Activated T-cell treated with anti-CD3 and anti-CD28 coated beads, Interleukin-2, amount 50 U/mL, for 24 hours (primary cell): ENCODE measurements at regions not wholly inside any gene's neighbourhood (a gene's known extent, or its start where the extent isn't known, plus 50 kb on each side); places are given as distances from the start of the nearest gene placed in this dataset.
A peak's percentile ranks its signal among the peaks of the same experiment; 100 is the strongest.

Experiments
- DNase-seq: peaks from one replicate; pipeline ENCODE4 v3.0.0-alpha.2; 2020
- H3K27ac Mint-ChIP-seq: 2 replicates; pipeline ENCODE4 v1.8.0; 2020; ENCODE audit warnings: mild to moderate bottlenecking, mixed read lengths
- H3K27me3 Mint-ChIP-seq: 2 replicates; pipeline ENCODE4 v1.8.0; 2020; ENCODE audit warnings: mixed read lengths
- H3K36me3 Mint-ChIP-seq: 2 replicates; pipeline ENCODE4 v1.8.0; 2020; ENCODE audit warnings: low read depth, mixed read lengths
- H3K4me1 Mint-ChIP-seq: 2 replicates; pipeline ENCODE4 v1.8.0; 2020; ENCODE audit warnings: low read depth, mixed read lengths
- H3K4me3 Mint-ChIP-seq: 2 replicates; pipeline ENCODE4 v1.8.0; 2020; ENCODE audit warnings: mild to moderate bottlenecking, moderate library complexity, mixed read lengths
- H3K9me3 Mint-ChIP-seq: 2 replicates; pipeline ENCODE4 v1.8.0; 2020; ENCODE audit warnings: mixed read lengths

- H3K9me3 Mint-ChIP-seq = no peaks in the 10 kb centered on the region
- no peak for DNase-seq
Observed at GRCh38 chr1:8203056-8203455, 114.9 kb upstream of the SLC45A1 start.

GRCh38 chr1:8202182-8202905 lies 115.6 kb upstream of the SLC45A1 start:
- no peak overlapping the region for H3K4me3 Mint-ChIP-seq
- H3K27ac Mint-ChIP-seq = no peak overlapping the region
- peaks cover 6% of the 10 kb centered on the region for H3K4me1 Mint-ChIP-seq
- no peaks in the 10 kb centered on the region for H3K9me3 Mint-ChIP-seq
- H3K27me3 Mint-ChIP-seq = no peaks in the 10 kb centered on the region
- no peak for DNase-seq
- H3K36me3 Mint-ChIP-seq = no peaks in the 10 kb centered on the region

More at GRCh38 chr1:8203056-8203455, 114.9 kb upstream of the SLC45A1 start:
- no peaks in the 10 kb centered on the region for H3K36me3 Mint-ChIP-seq
- no peaks in the 10 kb centered on the region for H3K27me3 Mint-ChIP-seq
- H3K27ac Mint-ChIP-seq = no peak overlapping the region
- H3K4me3 Mint-ChIP-seq = no peak overlapping the region
- peaks cover under 1% of the 10 kb centered on the region for H3K4me1 Mint-ChIP-seq

- Mint-ChIP-seq H3K9me3 (no peaks in the 10 kb centered on the region), H3K4me1 (peaks cover 6% of the 10 kb centered on the region), H3K27ac (no peak overlapping the region), H3K27me3 (no peaks in the 10 kb centered on the region), H3K36me3 (no peaks in the 10 kb centered on the region), H3K4me3 (no peak overlapping the region)
- no peak for DNase-seq
Observed at GRCh38 chr1:8201331-8201861, 116.5 kb upstream of the SLC45A1 start.

DNA sequence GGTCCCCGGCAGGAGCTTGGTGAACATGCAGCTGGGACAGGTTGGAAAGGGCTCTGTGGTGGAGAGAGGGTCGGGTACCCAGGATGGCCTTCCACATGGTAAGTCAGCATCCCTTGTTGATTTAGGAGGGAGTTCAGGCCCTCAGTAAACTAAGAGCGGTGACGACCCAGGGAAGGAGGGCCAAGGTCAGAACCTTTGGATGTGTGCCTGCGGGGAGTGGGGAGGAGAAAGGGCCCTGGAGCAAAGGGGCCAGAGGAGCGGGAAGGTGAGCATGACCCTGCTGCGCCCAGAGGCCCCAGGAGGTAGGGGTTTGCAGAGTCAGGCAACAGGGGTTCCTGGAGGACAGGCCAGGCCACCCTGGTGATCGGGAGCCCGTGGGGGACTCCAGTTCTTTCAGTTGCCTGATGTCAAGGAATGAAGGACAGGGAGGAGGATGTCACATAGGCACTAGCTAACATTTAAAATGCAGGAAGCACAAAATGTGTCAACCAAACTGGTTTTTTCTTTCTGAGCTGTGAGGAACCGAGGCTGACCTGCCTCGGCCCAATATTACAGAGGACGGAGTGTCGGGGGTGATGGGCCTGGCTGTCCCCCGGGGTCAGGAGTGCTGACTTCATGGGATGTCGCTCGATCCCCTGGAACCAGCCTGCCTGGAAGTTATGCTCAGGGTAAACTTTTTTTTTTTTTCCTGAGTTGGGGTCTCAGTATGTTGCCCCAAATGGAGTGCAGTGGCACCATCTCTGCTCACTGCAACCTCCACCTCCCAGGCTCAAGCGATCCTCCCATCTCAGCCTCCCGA lies 117.4 kb upstream of the SLC45A1 start:
- Mint-ChIP-seq H3K9me3 (no peaks in the 10 kb centered on the region), H3K4me3 (no peak overlapping the region), H3K4me1 (peaks cover 6% of the 10 kb centered on the region), H3K27me3 (no peaks in the 10 kb centered on the region), H3K27ac (no peak overlapping the region), H3K36me3 (no peaks in the 10 kb centered on the region)
- no peak for DNase-seq

DNA sequence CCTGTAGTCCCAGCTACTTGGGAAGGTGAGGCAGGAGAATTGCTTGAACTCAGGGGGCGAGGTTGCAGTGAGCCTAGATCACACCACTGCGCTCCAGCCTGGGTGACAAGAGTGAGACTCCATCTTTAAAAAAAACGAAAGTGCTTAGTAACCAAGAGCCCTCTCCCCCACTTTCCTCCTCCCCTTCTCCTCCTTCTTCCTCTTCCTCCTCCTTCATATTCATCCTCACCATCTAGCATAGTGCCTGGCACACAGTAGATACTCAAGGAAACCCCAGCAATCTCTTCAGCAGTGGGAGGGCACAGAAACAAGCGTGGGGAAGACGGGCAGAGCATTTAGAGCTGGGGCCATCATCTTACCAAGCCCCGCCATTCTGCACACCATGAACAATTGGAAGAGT lies 119.4 kb upstream of the SLC45A1 start:
- Mint-ChIP-seq H3K36me3 (no peaks in the 10 kb centered on the region), H3K9me3 (no peaks in the 10 kb centered on the region), H3K27me3 (no peaks in the 10 kb centered on the region), H3K4me3 (no peak overlapping the region), H3K4me1 (peaks cover 15% of the 10 kb centered on the region), H3K27ac (no peak overlapping the region)
- DNase-seq = no peak

- H3K27me3 Mint-ChIP-seq = no peaks in the 10 kb centered on the region
- H3K27ac Mint-ChIP-seq = peak overlapping the region; percentile 4
- no peak overlapping the region for H3K4me3 Mint-ChIP-seq
- no peaks in the 10 kb centered on the region for H3K9me3 Mint-ChIP-seq
- no peaks in the 10 kb centered on the region for H3K36me3 Mint-ChIP-seq
- H3K4me1 Mint-ChIP-seq = peaks cover 15% of the 10 kb centered on the region
- no peak for DNase-seq
Observed at GRCh38 chr1:8197493-8198282, 120.2 kb upstream of the SLC45A1 start.

- no peaks in the 10 kb centered on the region for H3K27me3 Mint-ChIP-seq
- H3K4me3 Mint-ChIP-seq = no peak overlapping the region
- peaks cover 17% of the 10 kb centered on the region for H3K4me1 Mint-ChIP-seq
- no peaks in the 10 kb centered on the region for H3K9me3 Mint-ChIP-seq
- H3K27ac Mint-ChIP-seq = no peak overlapping the region
- DNase-seq = no peak
- H3K36me3 Mint-ChIP-seq = no peaks in the 10 kb centered on the region
Observed at GRCh38 chr1:8194481-8195227, 123.3 kb upstream of the SLC45A1 start.

DNA sequence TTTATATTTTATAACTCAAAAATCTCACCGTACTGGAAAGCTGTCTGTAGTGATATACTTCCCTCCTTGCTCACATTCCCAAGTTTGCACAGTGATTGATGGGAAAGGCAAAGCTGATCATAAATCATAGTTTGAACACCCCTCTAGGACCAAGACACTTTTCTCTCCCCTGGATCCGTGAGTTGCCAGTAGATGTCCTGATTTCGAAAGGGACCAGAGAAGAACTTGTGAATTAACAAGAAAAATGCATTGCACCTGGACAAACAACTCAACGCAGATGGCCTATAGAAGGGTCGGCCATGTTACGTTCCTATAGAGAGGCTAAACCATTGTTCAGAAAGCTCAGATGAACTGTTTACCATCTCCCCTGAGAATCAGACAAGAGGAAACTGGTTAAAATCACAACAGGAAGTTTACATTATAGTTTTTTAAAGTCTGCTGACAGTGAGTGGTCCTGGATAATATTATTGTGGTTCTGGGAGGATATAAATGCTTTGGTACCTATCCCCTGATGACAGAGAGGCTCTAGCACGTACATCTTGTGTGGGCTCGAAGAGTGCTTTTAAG lies 124.0 kb upstream of the SLC45A1 start:
- H3K36me3 Mint-ChIP-seq = no peaks in the 10 kb centered on the region
- H3K4me3 Mint-ChIP-seq = no peak overlapping the region
- peaks cover 17% of the 10 kb centered on the region for H3K4me1 Mint-ChIP-seq
- H3K9me3 Mint-ChIP-seq = no peaks in the 10 kb centered on the region
- no peak for DNase-seq
- H3K27ac Mint-ChIP-seq = no peak overlapping the region
- H3K27me3 Mint-ChIP-seq = no peaks in the 10 kb centered on the region

DNA sequence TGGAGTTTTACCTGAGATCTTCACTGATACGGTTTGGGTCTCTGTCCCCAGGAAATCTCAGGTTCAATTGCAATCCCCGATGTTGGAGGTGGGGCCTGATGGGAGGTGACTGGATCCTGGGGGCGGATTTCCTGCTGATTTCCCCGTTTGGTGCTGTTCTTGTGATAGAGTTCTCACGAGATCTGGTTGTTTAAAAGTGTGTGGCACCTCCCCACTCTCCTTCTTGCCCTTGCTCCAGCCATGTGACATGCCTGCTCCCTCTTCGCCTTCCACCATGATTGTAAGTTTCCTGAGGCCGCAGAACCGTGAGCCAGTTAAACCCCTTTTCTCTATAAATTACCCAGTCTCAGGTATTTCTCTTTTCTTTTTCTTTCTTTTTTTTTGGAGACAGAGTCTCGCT lies 126.4 kb upstream of the SLC45A1 start:
- Mint-ChIP-seq H3K27ac (no peak overlapping the region), H3K4me3 (no peak overlapping the region), H3K9me3 (no peaks in the 10 kb centered on the region), H3K36me3 (no peaks in the 10 kb centered on the region), H3K4me1 (peaks cover 11% of the 10 kb centered on the region), H3K27me3 (no peaks in the 10 kb centered on the region)
- DNase-seq = no peak

- Mint-ChIP-seq H3K27ac (no peak overlapping the region), H3K4me1 (peaks cover 11% of the 10 kb centered on the region), H3K9me3 (no peaks in the 10 kb centered on the region), H3K4me3 (no peak overlapping the region), H3K27me3 (no peaks in the 10 kb centered on the region), H3K36me3 (no peaks in the 10 kb centered on the region)
- DNase-seq = no peak
Observed at GRCh38 chr1:8189931-8190483, 127.9 kb upstream of the SLC45A1 start.

- Mint-ChIP-seq H3K4me1 (peaks cover 23% of the 10 kb centered on the region), H3K36me3 (no peaks in the 10 kb centered on the region), H3K4me3 (no peak overlapping the region), H3K27ac (no peak overlapping the region), H3K9me3 (no peaks in the 10 kb centered on the region), H3K27me3 (no peaks in the 10 kb centered on the region)
- no peak for DNase-seq
Observed at GRCh38 chr1:8185400-8185799, 132.5 kb upstream of the SLC45A1 start.

GRCh38 chr1:8184301-8184700 lies 133.6 kb upstream of the SLC45A1 start:
- Mint-ChIP-seq H3K36me3 (no peaks in the 10 kb centered on the region), H3K27ac (no peak overlapping the region), H3K9me3 (peaks cover 4% of the 10 kb centered on the region), H3K27me3 (no peaks in the 10 kb centered on the region), H3K4me3 (no peak overlapping the region), H3K4me1 (peaks cover 23% of the 10 kb centered on the region)
- no peak for DNase-seq

DNA sequence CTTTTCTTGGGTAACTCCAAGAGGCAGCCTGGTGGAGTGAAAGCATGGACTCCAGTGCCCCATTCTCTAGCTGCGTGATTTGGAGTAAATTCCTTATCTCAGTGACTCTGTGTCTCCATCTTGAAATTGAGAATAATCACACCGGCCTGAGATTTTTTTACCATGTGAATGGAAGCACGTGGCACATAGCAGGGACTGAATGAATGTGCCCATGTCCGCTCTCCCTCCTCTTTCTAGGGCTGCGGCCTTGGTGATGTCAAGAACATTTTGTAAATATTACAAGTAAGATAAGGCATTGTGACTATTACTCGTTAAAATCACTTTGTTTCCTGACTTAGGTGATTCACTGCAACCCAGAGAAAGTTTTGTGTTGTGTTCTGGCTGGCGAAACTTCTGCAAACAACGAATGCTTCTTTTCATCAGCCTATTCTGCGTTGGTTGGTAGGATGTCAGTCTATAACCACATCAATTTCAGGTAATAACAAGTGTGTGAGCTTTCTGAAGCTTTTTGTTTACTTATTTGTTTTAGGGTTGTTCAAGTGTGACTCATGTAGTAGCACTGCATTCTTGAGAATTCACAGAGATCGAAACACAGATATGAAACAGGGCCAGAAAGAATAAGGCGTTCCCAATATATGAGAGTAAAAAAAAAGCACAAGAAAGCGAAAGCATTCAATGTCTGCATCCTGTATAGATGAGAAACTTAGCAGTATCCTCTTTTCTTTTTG lies 135.7 kb upstream of the SLC45A1 start:
- Mint-ChIP-seq H3K4me3 (peak overlapping the region; percentile 46), H3K9me3 (peaks cover 14% of the 10 kb centered on the region), H3K36me3 (peaks cover 3% of the 10 kb centered on the region), H3K4me1 (peaks cover 23% of the 10 kb centered on the region), H3K27me3 (no peaks in the 10 kb centered on the region), H3K27ac (peak overlapping the region; percentile 82)
- DNase-seq = no peak
